A673 (cell line): ENCODE measurements at regions not wholly inside any gene's neighbourhood (a gene's known extent, or its start where the extent isn't known, plus 50 kb on each side); places are given as distances from the start of the nearest gene placed in this dataset.

ENCODE experiments used
- BruUV-seq: library from RNA; stranded (reverse); fragments of 400-500 nt; replicated peaks from 2 replicates; lab custom pipeline; 2021; lab: Mats Ljungman, UMichigan
- CTCF ChIA-PET: fragments of 300-600 bp; sonication (Branson Sonifier 250); formaldehyde crosslinking; loops from one replicate; lab custom pipeline; 2022; ENCODE audit warnings: antibody characterized with exemption; lab: Charles Lee
- POLR2A ChIA-PET: fragments of 300-600 bp; sonication (Branson Sonifier 250); formaldehyde crosslinking; loops from one replicate; lab custom pipeline; 2022; ENCODE audit warnings: antibody characterized with exemption; ENCODE audit not compliant: low non-redundant PET; lab: Charles Lee
- DNase-seq: peaks from one replicate; pipeline ENCODE4 v3.0.0-alpha.2; 2015; ENCODE audit warnings: low spot score
- H3K27ac ChIP-seq: fragments of 200-600 bp; sonication (generic); 2 replicates; pipeline ENCODE4 v1.5.1; 2016; ENCODE audit warnings: mixed run types, low read depth, mild to moderate bottlenecking, mixed read lengths, antibody characterized with exemption, low read length; ENCODE audit not compliant: poor library complexity, severe bottlenecking
- H3K27me3 ChIP-seq: fragments of 200-600 bp; sonication (generic); replicated peaks from 2 replicates; pipeline ENCODE4 v1.6.1; 2017; ENCODE audit warnings: mixed run types, low read depth, mild to moderate bottlenecking, mixed read lengths, antibody characterized with exemption, low read length; ENCODE audit not compliant: insufficient read depth, poor library complexity
- H3K36me3 ChIP-seq: fragments of 200-600 bp; sonication (generic); 2 replicates; pipeline ENCODE4 v1.6.1; 2016; ENCODE audit warnings: mixed run types, mild to moderate bottlenecking, mixed read lengths, antibody characterized with exemption, low read length; ENCODE audit not compliant: insufficient read depth, poor library complexity, severe bottlenecking
- H3K4me1 ChIP-seq: fragments of 200-600 bp; sonication (generic); 2 replicates; pipeline ENCODE4 v1.6.1; 2017; ENCODE audit warnings: mixed run types, mild to moderate bottlenecking, mixed read lengths, antibody characterized with exemption, low read length; ENCODE audit not compliant: insufficient read depth, poor library complexity, severe bottlenecking
- H3K4me3 ChIP-seq: fragments of 200-600 bp; sonication (generic); 2 replicates; pipeline ENCODE4 v1.5.1; 2016; ENCODE audit warnings: low read depth, mixed run types, mild to moderate bottlenecking, mixed read lengths, low read length; ENCODE audit not compliant: poor library complexity, severe bottlenecking
- H3K9me3 ChIP-seq: fragments of 200-600 bp; sonication (generic); 2 replicates; pipeline ENCODE4 v1.6.1; 2016; ENCODE audit warnings: mixed run types, low read depth, mild to moderate bottlenecking, mixed read lengths, antibody characterized with exemption, low read length; ENCODE audit not compliant: poor library complexity, severe bottlenecking
- CTCF ChIP-seq: fragments of 300-800, 200-600 bp; sonication (generic); conservative IDR thresholded peaks from 2 replicates; pipeline ENCODE4 v1.5.1; 2017; ENCODE audit warnings: low read depth, mild to moderate bottlenecking, antibody characterized with exemption, low read length, moderate library complexity, mixed read lengths
- EZH2 ChIP-seq: fragments of 200-600 bp; sonication (generic); IDR thresholded peaks from 2 replicates; pipeline ENCODE4 v1.6.1; 2017; ENCODE audit warnings: borderline replicate concordance, low read depth, mild to moderate bottlenecking, mixed read lengths, antibody characterized with exemption, low read length; ENCODE audit not compliant: poor library complexity, severe bottlenecking
- intact Hi-C: fragments of 100-400 bp; cut with micrococcal nuclease; formaldehyde crosslinking; loops from one replicate; pipeline ENCODE4 v1.10.0; 2022; ENCODE audit not compliant: unreplicated experiment

GRCh38 chr2:163157891-163158496 is 319.4 kb upstream of the KCNH7 start:
- POLR2A ChIA-PET, result no interaction called here
- Histone ChIP-seq H3K27me3 (no peaks in the 10 kb centered on the region), H3K27ac (no peak overlapping the region), H3K4me3 (no peak overlapping the region), H3K4me1 (no peaks in the 10 kb centered on the region), H3K36me3 (no peaks in the 10 kb centered on the region), H3K9me3 (no peaks in the 10 kb centered on the region)
- DNase-seq, result peak; percentile 8
- BruUV-seq, result no TSS peak
- intact Hi-C loops, result no loop called here
- no peak for TF ChIP-seq EZH2
- no peak for TF ChIP-seq CTCF
- CTCF ChIA-PET, result no interaction called here

GRCh38 chr2:163157411-163157810 is 318.8 kb upstream of the KCNH7 start:
- H3K4me3 ChIP-seq, result no peak overlapping the region
- BruUV-seq, result no TSS peak
- H3K9me3 ChIP-seq, result no peaks in the 10 kb centered on the region
- ChIA-PET CTCF (no interaction called here), POLR2A (no interaction called here)
- intact Hi-C loops, result no loop called here
- H3K27me3 ChIP-seq, result no peaks in the 10 kb centered on the region
- H3K36me3 ChIP-seq, result no peaks in the 10 kb centered on the region
- no peaks in the 10 kb centered on the region for H3K4me1 ChIP-seq
- H3K27ac ChIP-seq, result no peak overlapping the region
- TF ChIP-seq CTCF, result no peak
- no peak for TF ChIP-seq EZH2
- DNase-seq, result no peak

- no TSS peak for BruUV-seq
- H3K4me3 ChIP-seq, result no peak overlapping the region
- TF ChIP-seq CTCF, result no peak
- TF ChIP-seq EZH2, result no peak
- H3K36me3 ChIP-seq, result no peaks in the 10 kb centered on the region
- H3K9me3 ChIP-seq, result no peaks in the 10 kb centered on the region
- intact Hi-C loops, result no loop called here
- H3K27ac ChIP-seq, result no peak overlapping the region
- H3K27me3 ChIP-seq, result no peaks in the 10 kb centered on the region
- DNase-seq, result no peak
- ChIA-PET CTCF (interaction anchor here (0.6 kb wide), 1 partner anchor 13 kb away, joined by 4 read pairs; no protein-coding TSS in a partner anchor), POLR2A (no interaction called here)
- no peaks in the 10 kb centered on the region for H3K4me1 ChIP-seq
These were observed 317.4 kb upstream of the KCNH7 start for GRCh38 chr2:163155925-163156324.
